MM.1S (cell line): ENCODE measurements at regions not wholly inside any gene's neighbourhood (a gene's known extent, or its start where the extent isn't known, plus 50 kb on each side); places are given as distances from the start of the nearest gene placed in this dataset.

Experiments
- DNase-seq: peaks from one replicate; pipeline ENCODE4 v3.0.0-alpha.2; 2015
- H2AFZ ChIP-seq: fragments of 300-600 bp; sonication (generic); 2 replicates; pipeline ENCODE4 v1.6.0; 2016; ENCODE audit warnings: antibody characterized with exemption, low read length
- H3F3A ChIP-seq: fragments of 300-600 bp; sonication (generic); 2 replicates; pipeline ENCODE4 v1.6.1; 2016; ENCODE audit warnings: mild to moderate bottlenecking, antibody characterized with exemption, low read length, moderate library complexity, mixed read lengths; ENCODE audit not compliant: insufficient read depth
- H3K27ac ChIP-seq: fragments of 300-600 bp; sonication (generic); 2 replicates; pipeline ENCODE4 v1.5.1; 2016; ENCODE audit warnings: mild to moderate bottlenecking, low read length
- H3K27me3 ChIP-seq: fragments of 300-600 bp; sonication (generic); replicated peaks from 2 replicates; pipeline ENCODE4 v1.6.0; 2016; ENCODE audit warnings: low read length; ENCODE audit not compliant: insufficient read depth
- H3K36me3 ChIP-seq: fragments of 300-600 bp; sonication (generic); replicated peaks from 2 replicates; pipeline ENCODE4 v1.6.1; 2016; ENCODE audit warnings: mild to moderate bottlenecking, low read length, mixed read lengths; ENCODE audit not compliant: insufficient read depth
- H3K4me1 ChIP-seq: fragments of 300-600 bp; sonication (generic); 2 replicates; pipeline ENCODE4 v1.6.1; 2016; ENCODE audit warnings: low read length, mixed read lengths
- H3K4me2 ChIP-seq: fragments of 300-600 bp; sonication (generic); 2 replicates; pipeline ENCODE4 v1.6.0; 2016; ENCODE audit warnings: low read depth, low read length
- H3K4me3 ChIP-seq: fragments of 300-600 bp; sonication (generic); 2 replicates; pipeline ENCODE4 v1.5.1; 2016; ENCODE audit warnings: low read length, mixed read lengths
- H3K79me2 ChIP-seq: fragments of 300-600 bp; sonication (generic); 2 replicates; pipeline ENCODE4 v1.6.1; 2016; ENCODE audit warnings: mixed run types, low read length, mixed read lengths
- H3K9ac ChIP-seq: fragments of 300-600 bp; sonication (generic); 2 replicates; pipeline ENCODE4 v1.6.1; 2016; ENCODE audit warnings: low read length, mixed read lengths
- H3K9me2 ChIP-seq: fragments of 300-600 bp; sonication (generic); replicated peaks from 2 replicates; pipeline ENCODE4 v1.6.1; 2016; ENCODE audit warnings: mild to moderate bottlenecking, low read length, mixed read lengths; ENCODE audit not compliant: insufficient read depth
- H3K9me3 ChIP-seq: fragments of 300-600 bp; sonication (generic); replicated peaks from 2 replicates; pipeline ENCODE4 v1.6.1; 2016; ENCODE audit warnings: mild to moderate bottlenecking, low read length, mixed read lengths; ENCODE audit not compliant: insufficient read depth
- H4K20me1 ChIP-seq: fragments of 300-600 bp; sonication (generic); 2 replicates; pipeline ENCODE4 v1.6.1; 2016; ENCODE audit warnings: mild to moderate bottlenecking, low read length, moderate library complexity, mixed read lengths; ENCODE audit not compliant: insufficient read depth
- CTCF ChIP-seq: fragments of 300-600 bp; sonication (generic); IDR thresholded peaks from 2 replicates; pipeline ENCODE4 v1.5.1; 2016; ENCODE audit warnings: antibody characterized with exemption, low read length, mixed read lengths
- EZH2 ChIP-seq: fragments of 300-600 bp; sonication (generic); optimal IDR thresholded peaks from 2 replicates; pipeline ENCODE3; 2017; ENCODE audit warnings: low read depth, mild to moderate bottlenecking, antibody characterized with exemption, low read length, mixed read lengths
- EZH2phosphoT487 ChIP-seq: fragments of 300-600 bp; sonication (generic); IDR thresholded peaks from 2 replicates; pipeline ENCODE4 v1.6.1; 2018; ENCODE audit warnings: antibody characterized with exemption, low read length

DNA sequence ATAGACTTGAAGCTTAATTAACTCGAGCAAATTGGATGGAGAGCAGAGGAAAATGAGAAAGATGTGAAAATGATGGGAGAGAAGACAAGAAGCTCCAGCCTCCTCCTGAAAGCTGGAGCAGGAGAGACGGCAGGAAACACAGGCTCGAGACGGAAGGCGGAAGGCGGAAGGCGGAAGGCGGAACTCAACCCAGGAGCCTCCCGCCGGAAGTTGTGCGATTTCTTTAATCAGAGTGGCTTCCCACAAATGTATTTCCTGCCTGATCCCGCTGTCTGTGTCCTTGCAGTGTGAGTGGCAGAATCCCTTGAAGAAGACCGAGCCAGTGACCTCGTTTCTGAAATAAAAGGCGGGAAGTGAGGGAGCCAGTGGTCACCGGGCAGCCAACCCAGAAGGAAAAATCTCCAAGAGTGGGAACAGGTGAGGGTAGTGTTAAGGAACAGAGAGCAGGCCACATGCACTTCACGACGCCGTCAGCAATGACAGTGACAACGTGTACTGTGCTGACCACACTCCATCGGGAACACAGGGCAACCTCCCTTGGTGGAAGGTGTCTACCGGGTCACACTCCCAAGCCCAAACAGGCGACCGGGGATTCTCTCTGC is 117.0 kb upstream of the RNF32 start:
- Histone ChIP-seq H3K4me1 (no peaks in the 10 kb centered on the region), H3K9ac (no peak overlapping the region), H4K20me1 (no peaks in the 10 kb centered on the region), H2AFZ (no peak overlapping the region), H3K27ac (no peak overlapping the region), H3F3A (no peaks in the 10 kb centered on the region), H3K36me3 (no peaks in the 10 kb centered on the region), H3K4me2 (no peak overlapping the region), H3K4me3 (no peak overlapping the region), H3K9me2 (no peaks in the 10 kb centered on the region), H3K79me2 (no peaks in the 10 kb centered on the region), H3K9me3 (no peaks in the 10 kb centered on the region), H3K27me3 (no peaks in the 10 kb centered on the region; the same call in 1 of the 2 replicates)
- TF ChIP-seq EZH2phosphoT487 (no peak), EZH2 (no peak), CTCF (no peak)
- no peak for DNase-seq

DNA sequence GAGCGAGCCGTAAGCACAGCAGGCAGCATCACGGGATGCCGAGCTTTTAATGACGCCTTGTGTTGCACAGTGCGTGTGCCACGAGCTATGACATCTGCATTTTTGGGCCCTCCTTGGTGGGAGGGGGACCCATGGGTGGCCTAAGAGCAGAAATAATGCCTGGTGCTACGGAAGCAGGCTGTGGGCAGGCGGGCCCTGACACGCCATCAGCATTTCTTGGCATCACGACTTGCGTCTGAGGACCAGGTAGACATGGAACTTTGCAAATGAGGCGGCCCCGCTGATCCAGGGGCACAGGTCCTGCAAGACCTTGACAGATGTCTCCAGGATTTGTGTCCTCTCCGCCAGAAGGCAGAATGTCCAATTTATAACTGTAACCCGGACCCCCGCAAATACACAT is 117.8 kb upstream of the RNF32 start:
- Histone ChIP-seq H3K9me3 (no peaks in the 10 kb centered on the region), H4K20me1 (no peaks in the 10 kb centered on the region)

DNA sequence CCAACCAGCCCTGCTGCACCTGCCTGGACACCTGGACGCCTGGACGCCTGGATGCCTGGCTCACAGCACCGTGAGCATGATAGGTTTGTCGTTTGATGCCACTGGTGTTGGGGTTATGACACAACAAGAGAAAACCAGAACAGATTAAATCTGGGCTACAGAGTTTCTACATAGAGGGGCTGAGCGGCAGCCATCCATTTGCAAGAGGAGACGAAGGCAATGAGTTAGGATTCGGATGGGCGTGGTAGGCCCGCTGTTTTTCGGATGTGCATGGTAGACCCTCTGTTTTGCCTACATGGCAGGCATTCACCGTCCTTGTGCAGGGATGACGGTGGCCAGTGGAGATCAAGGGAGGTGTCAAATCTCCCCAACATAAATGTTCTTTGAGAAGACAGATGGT is 121.5 kb upstream of the RNF32 start:
- TF ChIP-seq CTCF, result no peak
- TF ChIP-seq EZH2, result no peak
- no peak for TF ChIP-seq EZH2phosphoT487
- H3K27me3 ChIP-seq, result peaks cover 11% of the 10 kb centered on the region
- no peaks in the 10 kb centered on the region for H3F3A ChIP-seq
- H4K20me1 ChIP-seq, result no peaks in the 10 kb centered on the region
- no peak overlapping the region for H2AFZ ChIP-seq
- no peak overlapping the region for H3K4me3 ChIP-seq
- no peaks in the 10 kb centered on the region for H3K36me3 ChIP-seq
- H3K27ac ChIP-seq, result no peak overlapping the region
- H3K9ac ChIP-seq, result no peak overlapping the region
- no peaks in the 10 kb centered on the region for H3K9me3 ChIP-seq
- DNase-seq, result no peak
- H3K4me2 ChIP-seq, result no peak overlapping the region
- no peaks in the 10 kb centered on the region for H3K79me2 ChIP-seq
- H3K4me1 ChIP-seq, result no peaks in the 10 kb centered on the region
- no peaks in the 10 kb centered on the region for H3K9me2 ChIP-seq

More for the DNA sequence above, 117.8 kb upstream of the RNF32 start:
- Histone ChIP-seq H3K9me2 (no peaks in the 10 kb centered on the region), H3K79me2 (no peaks in the 10 kb centered on the region), H3K9ac (no peak overlapping the region), H3F3A (no peaks in the 10 kb centered on the region), H3K27me3 (no peaks in the 10 kb centered on the region; the same call in 1 of the 2 replicates), H3K4me3 (no peak overlapping the region), H3K4me2 (no peak overlapping the region), H3K27ac (no peak overlapping the region), H3K4me1 (no peaks in the 10 kb centered on the region), H2AFZ (no peak overlapping the region), H3K36me3 (no peaks in the 10 kb centered on the region)
- DNase-seq, result no peak
- no peak for TF ChIP-seq CTCF
- TF ChIP-seq EZH2, result no peak
- no peak for TF ChIP-seq EZH2phosphoT487
